ENCODE measurements at regions not wholly inside any gene's neighbourhood (a gene's known extent, or its start where the extent isn't known, plus 50 kb on each side); places are given as distances from the start of the nearest gene placed in this dataset.

DNA sequence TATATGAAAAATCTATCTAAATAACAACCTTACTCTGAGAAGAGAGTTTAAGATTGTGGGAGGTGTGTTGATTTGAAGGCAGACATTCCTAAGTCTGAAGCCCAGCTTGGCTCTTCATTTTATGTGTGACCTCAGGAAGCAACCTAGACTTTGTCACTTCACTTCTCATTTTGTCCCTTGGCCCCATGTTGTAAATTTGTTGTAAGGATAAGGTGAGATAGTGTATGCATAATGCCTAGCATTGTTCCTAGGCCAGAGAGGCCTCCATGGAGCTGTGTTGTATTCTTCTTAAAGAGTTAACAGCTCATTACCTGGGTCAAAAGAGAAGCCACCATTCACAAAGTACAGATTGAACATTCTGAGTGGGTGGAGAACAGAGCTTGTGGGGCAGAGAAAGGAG lies 1084.4 kb upstream of the SLIT2 start:
- no peaks in the 10 kb centered on the region for H3K4me1 ChIP-seq (replicated peaks in 1 of 2)
- TF ChIP-seq, protein P1, sequence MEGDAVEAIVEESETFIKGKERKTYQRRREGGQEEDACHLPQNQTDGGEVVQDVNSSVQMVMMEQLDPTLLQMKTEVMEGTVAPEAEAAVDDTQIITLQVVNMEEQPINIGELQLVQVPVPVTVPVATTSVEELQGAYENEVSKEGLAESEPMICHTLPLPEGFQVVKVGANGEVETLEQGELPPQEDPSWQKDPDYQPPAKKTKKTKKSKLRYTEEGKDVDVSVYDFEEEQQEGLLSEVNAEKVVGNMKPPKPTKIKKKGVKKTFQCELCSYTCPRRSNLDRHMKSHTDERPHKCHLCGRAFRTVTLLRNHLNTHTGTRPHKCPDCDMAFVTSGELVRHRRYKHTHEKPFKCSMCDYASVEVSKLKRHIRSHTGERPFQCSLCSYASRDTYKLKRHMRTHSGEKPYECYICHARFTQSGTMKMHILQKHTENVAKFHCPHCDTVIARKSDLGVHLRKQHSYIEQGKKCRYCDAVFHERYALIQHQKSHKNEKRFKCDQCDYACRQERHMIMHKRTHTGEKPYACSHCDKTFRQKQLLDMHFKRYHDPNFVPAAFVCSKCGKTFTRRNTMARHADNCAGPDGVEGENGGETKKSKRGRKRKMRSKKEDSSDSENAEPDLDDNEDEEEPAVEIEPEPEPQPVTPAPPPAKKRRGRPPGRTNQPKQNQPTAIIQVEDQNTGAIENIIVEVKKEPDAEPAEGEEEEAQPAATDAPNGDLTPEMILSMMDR (IDR thresholded peaks at IDR 0.05), result no peak
- no peak for TF ChIP-seq POLR2A (IDR thresholded peaks at IDR 0.05)
- H3K27me3 ChIP-seq, result no peaks in the 10 kb centered on the region
- intact Hi-C loops (cut with DNase I), result no loop called here
- no peak for DNase-seq
- no peaks in the 10 kb centered on the region for H3K36me3 ChIP-seq (replicated peaks in 1 of 2)
- no peak overlapping the region for H3K27ac ChIP-seq
- no peaks in the 10 kb centered on the region for H3K9me3 ChIP-seq (replicated peaks in 1 of 3)
- H3K4me3 ChIP-seq, result no peak overlapping the region

DNA sequence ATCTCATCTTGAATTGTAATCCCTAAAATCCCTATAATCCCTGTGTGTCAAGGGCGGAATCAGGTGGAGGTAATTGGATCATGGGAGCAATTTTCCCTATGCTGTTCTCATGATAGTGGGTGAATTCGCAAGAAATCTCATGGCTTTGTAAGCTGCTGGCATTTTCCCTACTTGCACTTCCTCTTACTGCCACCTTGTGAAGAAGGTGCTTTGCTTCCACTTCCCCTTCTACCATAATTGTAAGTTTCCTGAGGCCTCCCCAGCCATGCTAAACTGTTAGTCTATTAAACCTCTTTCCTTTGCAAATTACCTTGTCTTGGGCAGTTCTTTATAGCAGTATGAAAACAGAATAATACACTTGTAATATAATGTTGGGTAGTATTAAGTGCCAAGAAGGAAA lies 1087.4 kb upstream of the SLIT2 start:
- intact Hi-C loops (cut with DNase I), result no loop called here
- TF ChIP-seq, protein P1 (IDR thresholded peaks at IDR 0.05), result no peak
- TF ChIP-seq POLR2A (IDR thresholded peaks at IDR 0.05), result no peak
- Histone ChIP-seq H3K4me3 (no peak overlapping the region), H3K27me3 (no peaks in the 10 kb centered on the region), H3K4me1 (replicated peaks in 1 of 2) (no peaks in the 10 kb centered on the region), H3K9me3 (replicated peaks in 1 of 3) (no peaks in the 10 kb centered on the region), H3K27ac (no peak overlapping the region), H3K36me3 (replicated peaks in 1 of 2) (no peaks in the 10 kb centered on the region)
- 82 to 94% (median 89%) methylated on average over 2 of the region's 2 CpGs for WGBS, 4 donors
- DNase-seq, result no peak

GRCh38 chr4:19159874-19160273 lies 1091.8 kb upstream of the SLIT2 start:
- no peaks in the 10 kb centered on the region for H3K4me1 ChIP-seq (replicated peaks in 1 of 2)
- H3K4me3 ChIP-seq, result no peak overlapping the region
- H3K9me3 ChIP-seq (replicated peaks in 1 of 3), result no peaks in the 10 kb centered on the region
- no peaks in the 10 kb centered on the region for H3K27me3 ChIP-seq
- intact Hi-C loops (cut with DNase I), result no loop called here
- no peaks in the 10 kb centered on the region for H3K36me3 ChIP-seq (replicated peaks in 1 of 2)
- TF ChIP-seq, protein P1 (IDR thresholded peaks at IDR 0.05), result no peak
- no peak for TF ChIP-seq POLR2A (IDR thresholded peaks at IDR 0.05)
- no peak overlapping the region for H3K27ac ChIP-seq
- no peak for DNase-seq
- WGBS, 4 donors, result 77 to 82% (median 79%) methylated on average over 3 of the region's 3 CpGs

- no peak for DNase-seq
- Histone ChIP-seq H3K9me3 (replicated peaks in 1 of 3) (no peaks in the 10 kb centered on the region), H3K27ac (no peak overlapping the region), H3K27me3 (no peaks in the 10 kb centered on the region), H3K4me1 (replicated peaks in 1 of 2) (no peaks in the 10 kb centered on the region), H3K4me3 (no peak overlapping the region), H3K36me3 (replicated peaks in 1 of 2) (no peaks in the 10 kb centered on the region)
- 73 to 79% (median 76%) methylated on average over 2 of the region's 2 CpGs for WGBS, 4 donors
- TF ChIP-seq POLR2A (IDR thresholded peaks at IDR 0.05), result no peak
- TF ChIP-seq, protein P1 (IDR thresholded peaks at IDR 0.05), result no peak
- intact Hi-C loops (cut with DNase I), result no loop called here
These were observed 1093.4 kb upstream of the SLIT2 start for GRCh38 chr4:19158107-19158809.

All from adrenal gland (tissue), 9 donors.